ENCODE measurements at regions not wholly inside any gene's neighbourhood (a gene's known extent, or its start where the extent isn't known, plus 50 kb on each side); places are given as distances from the start of the nearest gene placed in this dataset.

GRCh38 chr2:116319001-116319400 lies 1495.5 kb upstream of the DDX18 start:
- TF ChIP-seq CTCF (conservative IDR thresholded peaks at IDR 0.05; ENCODE audit: low read depth, low read length) = no peak
- no peak for TF ChIP-seq EZH2 (IDR thresholded peaks at IDR 0.05; ENCODE audit: borderline replicate concordance, low read depth, low read length, poor library complexity, severe bottlenecking)
